T-helper 2 cell treated with Interferon-gamma antibody and Interleukin-4, amounts not matched to agents 100 ng/mL and 5 ng/mL, for 36 hours (primary cell): ENCODE measurements at regions not wholly inside any gene's neighbourhood (a gene's known extent, or its start where the extent isn't known, plus 50 kb on each side); places are given as distances from the start of the nearest gene placed in this dataset.

ENCODE experiments used
- intact Hi-C: fragments of 100-400 bp; cut with micrococcal nuclease; formaldehyde crosslinking; loops from one replicate; pipeline ENCODE4 v1.15.1; 2023

GRCh38 chr2:128399690-128400291 is 81.1 kb upstream of the HS6ST1 start:
- intact Hi-C loops = no loop called here

GRCh38 chr2:128401680-128402079 is 83.0 kb upstream of the HS6ST1 start:
- intact Hi-C loops = no loop called here

GRCh38 chr2:128402911-128403670 is 84.4 kb upstream of the HS6ST1 start:
- intact Hi-C loops = no loop called here

GRCh38 chr2:128403814-128404708 is 85.4 kb upstream of the HS6ST1 start:
- intact Hi-C loops = no loop called here

GRCh38 chr2:128404709-128405466 is 86.2 kb upstream of the HS6ST1 start:
- intact Hi-C loops = no loop called here

GRCh38 chr2:128405467-128405900 is 86.8 kb upstream of the HS6ST1 start:
- intact Hi-C loops = no loop called here

- intact Hi-C loops = no loop called here
These were observed 87.4 kb upstream of the HS6ST1 start for GRCh38 chr2:128405981-128406613.

- intact Hi-C loops = no loop called here
These were observed 88.3 kb upstream of the HS6ST1 start for GRCh38 chr2:128406736-128407554.

- intact Hi-C loops = no loop called here
These were observed 90.0 kb upstream of the HS6ST1 start for GRCh38 chr2:128408349-128409305.

GRCh38 chr2:128409326-128410034 is 90.8 kb upstream of the HS6ST1 start:
- intact Hi-C loops = no loop called here

GRCh38 chr2:128410035-128410757 is 91.5 kb upstream of the HS6ST1 start:
- intact Hi-C loops = no loop called here

- intact Hi-C loops = no loop called here
These were observed 92.1 kb upstream of the HS6ST1 start for GRCh38 chr2:128410758-128411215.

GRCh38 chr2:128411431-128411830 is 92.8 kb upstream of the HS6ST1 start:
- intact Hi-C loops = no loop called here

GRCh38 chr2:128412181-128412871 is 93.7 kb upstream of the HS6ST1 start:
- intact Hi-C loops = no loop called here

GRCh38 chr2:128413014-128413717 is 94.5 kb upstream of the HS6ST1 start:
- intact Hi-C loops = no loop called here

GRCh38 chr2:128413718-128414341 is 95.2 kb upstream of the HS6ST1 start:
- intact Hi-C loops = no loop called here
